ENCODE measurements at regions not wholly inside any gene's neighbourhood (a gene's known extent, or its start where the extent isn't known, plus 50 kb on each side); places are given as distances from the start of the nearest gene placed in this dataset.
"Not testable (repeated sequence)": the region's sequence is repeated elsewhere in the genome, so short reads cannot be mapped to it uniquely, and the experiment has no call there.

DNA sequence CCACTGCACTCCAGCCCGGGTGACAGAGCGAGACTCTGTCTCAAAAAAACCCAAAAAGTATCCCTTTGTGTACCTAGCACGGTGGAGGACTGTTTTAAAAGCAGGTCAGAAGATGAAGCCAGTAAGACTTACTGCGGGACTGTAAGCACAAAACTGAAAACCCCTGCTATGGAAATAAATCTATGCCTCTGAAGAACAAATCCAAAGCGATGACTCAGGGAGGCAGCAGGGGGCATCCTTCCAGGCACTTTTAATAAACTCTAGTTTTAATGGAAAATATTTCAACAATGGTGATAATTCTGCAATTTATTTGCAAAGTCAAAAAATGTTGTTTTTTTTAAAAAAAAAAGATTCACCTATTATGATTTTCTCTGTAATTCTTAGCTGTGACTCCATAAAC is 326.8 kb downstream of the BCL2L11 start:
- H3K27ac ChIP-seq, result not testable (repeated sequence)

- not testable (repeated sequence) for H3K27ac ChIP-seq
These were observed 328.1 kb downstream of the BCL2L11 start for GRCh38 chr2:111448796-111449195.

- not testable (repeated sequence) for H3K27ac ChIP-seq
These were observed 329.8 kb downstream of the BCL2L11 start for GRCh38 chr2:111450526-111450925.

DNA sequence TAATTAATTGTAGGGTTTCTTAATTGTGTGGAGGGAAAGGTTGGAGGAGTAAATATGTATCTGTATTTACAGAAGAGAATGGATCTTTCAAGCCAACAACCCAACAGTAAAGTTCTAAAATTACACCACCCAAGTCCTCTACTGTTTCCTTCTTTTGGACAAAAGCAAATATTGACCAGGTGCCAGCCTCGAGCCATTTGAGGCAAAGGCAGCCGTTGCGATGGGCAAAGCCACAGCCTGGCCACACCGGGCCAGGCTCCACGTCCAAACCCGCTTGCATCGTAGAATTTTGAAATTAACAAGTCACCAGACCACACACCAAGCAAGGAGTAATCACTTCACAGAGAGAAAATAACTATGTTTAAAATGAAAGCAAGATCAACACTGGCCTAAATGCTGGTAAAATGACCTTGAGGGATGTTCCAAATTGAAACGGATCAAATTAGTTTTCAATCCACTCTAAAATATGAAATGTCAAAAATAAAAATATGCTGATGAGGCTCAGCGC is 331.0 kb downstream of the BCL2L11 start:
- not testable (repeated sequence) for H3K27ac ChIP-seq

GRCh38 chr2:111452208-111452607 is 331.5 kb downstream of the BCL2L11 start:
- not testable (repeated sequence) for H3K27ac ChIP-seq

DNA sequence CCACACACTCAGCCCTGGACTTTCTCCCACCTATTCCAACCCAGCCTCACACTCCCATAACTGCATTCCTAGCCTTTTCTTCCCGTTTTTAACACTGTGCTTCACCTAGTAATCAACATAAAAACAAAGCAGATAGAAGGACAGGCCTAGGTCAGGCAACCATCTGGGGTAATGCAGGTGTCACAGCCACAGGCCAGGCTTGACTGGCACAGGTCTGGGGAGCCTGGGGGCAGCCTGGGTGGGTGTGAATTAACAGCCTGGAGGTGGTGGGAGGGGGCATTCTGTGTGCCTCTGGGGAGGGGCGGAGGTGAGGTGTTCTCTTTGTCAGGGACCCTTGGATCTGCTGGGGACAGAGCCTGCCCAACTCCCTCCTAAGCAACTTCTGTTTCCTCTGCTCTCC is 332.6 kb downstream of the BCL2L11 start:
- H3K27ac ChIP-seq, result not testable (repeated sequence)

DNA sequence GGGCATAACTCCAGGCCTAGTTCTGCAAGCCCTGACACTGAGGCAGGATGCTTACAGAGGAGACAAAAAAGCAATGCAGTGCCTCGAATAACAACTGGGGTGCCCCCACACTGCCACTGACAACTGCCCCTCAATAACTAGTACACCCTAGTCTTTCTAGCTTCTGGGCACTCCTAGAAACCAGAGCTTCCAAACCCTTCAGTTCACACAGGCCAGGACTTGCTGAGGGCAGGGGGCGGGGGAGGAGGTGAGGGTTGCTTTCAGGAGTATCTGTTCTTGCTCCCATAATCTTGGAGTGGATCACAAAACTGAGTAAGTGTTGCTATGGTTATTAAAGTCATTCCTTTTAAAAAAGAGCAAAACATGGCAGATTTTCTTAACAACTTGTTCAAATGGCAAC is 333.1 kb downstream of the BCL2L11 start:
- H3K27ac ChIP-seq, result not testable (repeated sequence)

- H3K27ac ChIP-seq, result not testable (repeated sequence)
These were observed 333.7 kb downstream of the BCL2L11 start for GRCh38 chr2:111454404-111454803.

DNA sequence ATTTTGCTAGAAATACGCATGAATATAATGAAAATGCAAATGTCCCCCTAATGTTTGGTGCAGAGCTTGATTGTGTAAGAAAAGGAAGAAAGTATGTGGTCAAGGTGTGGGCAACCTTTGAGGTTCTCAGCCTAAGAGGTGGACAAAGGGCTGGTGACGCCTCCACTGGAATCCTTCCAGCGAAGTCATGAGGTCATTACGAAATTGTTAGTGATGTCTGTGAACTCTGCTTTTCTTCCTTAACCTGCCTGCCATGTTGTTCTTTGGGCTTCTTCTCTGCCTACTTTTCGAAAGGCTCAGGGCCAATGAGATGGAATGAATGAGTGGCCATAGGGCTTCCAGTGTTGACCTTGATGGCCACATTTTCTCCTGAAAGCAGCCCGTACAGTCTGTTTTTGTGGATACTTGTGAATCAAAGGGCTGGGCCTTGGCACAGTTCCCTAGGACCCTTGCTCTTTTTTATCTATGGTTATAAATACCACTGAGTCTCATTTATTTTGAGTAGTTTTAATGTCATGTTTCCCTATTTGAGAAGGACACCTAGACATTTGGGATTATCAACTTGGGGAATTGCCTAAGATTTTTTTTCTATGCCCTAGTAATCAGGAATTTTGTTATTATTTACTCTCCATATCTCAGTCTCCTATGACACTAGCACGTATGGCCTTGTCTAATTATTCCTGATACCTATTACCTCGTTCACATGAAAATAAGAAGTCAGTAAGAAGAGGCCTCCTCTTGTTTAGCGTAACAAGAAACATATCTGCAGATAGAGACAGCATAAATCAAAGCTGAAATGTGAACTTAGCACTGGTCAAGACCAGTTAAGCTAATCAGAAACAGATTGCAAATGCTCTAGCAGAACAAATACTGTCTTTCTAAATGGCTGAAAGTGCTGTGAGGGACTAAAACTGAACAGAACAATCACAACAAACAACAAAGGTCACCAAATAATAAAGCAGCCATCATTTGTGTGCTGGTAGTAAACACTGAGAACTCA is 334.6 kb downstream of the BCL2L11 start:
- H3K27ac ChIP-seq, result not testable (repeated sequence)

DNA sequence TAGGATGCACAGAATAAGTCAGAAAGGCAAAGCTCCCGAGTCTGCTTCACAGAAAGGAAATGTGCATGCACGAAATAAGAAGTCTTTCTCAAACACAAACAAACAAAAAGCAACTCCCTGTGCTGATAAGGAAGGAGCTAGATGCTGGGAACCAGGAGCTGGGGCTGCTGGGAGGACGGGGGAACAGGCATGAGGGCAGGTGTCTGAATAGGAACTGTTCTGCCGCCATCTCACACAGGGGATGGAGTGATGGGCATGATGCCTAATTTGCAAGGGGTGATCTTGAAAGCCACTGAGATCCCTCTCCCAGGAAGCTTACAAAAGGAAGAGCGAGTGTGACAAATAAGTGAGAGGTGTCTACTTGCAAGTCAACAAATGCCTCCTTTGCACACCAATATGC is 336.5 kb downstream of the BCL2L11 start:
- H3K27ac ChIP-seq, result not testable (repeated sequence)

DNA sequence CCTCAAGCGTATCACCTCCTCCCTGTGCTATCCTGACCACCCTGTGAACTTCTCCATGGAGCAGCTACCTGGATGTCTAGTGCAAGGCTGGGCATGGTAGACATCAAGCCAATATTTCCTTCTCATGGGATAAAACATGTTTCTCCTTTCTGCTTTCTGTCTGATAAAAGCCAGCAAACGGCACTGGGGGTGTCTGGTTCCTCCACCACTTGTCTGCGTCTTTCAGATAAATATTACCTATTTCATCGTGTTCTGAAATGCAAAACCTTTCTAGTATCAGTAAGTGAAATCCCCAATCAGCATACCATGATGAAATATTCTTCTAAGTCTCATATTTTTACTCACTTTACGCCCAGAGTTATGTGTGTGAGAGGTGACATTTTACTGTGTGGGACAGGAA is 340.2 kb downstream of the BCL2L11 start:
- H3K27ac ChIP-seq, result not testable (repeated sequence)

DNA sequence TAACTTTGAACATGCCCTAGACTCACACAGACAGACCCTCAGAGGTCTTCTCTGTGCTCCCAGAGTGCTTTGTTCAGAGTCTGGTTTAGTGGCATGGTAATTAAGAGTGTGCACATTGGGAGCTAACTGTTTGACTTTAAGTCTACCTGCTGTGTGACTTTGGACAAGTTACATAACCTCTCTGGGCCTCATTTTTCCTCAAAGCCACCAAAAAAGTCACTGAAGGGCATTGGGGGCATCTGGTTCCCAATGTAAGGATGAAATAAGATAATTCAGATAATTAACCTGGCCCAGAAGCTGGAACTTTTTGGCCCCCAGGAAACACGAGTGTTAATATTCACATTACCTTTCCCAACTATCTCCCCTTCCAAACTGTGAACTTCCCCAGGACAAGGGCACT is 341.1 kb downstream of the BCL2L11 start:
- H3K27ac ChIP-seq, result not testable (repeated sequence)

- H3K27ac ChIP-seq, result not testable (repeated sequence)
These were observed 341.9 kb downstream of the BCL2L11 start for GRCh38 chr2:111462572-111462971.

DNA sequence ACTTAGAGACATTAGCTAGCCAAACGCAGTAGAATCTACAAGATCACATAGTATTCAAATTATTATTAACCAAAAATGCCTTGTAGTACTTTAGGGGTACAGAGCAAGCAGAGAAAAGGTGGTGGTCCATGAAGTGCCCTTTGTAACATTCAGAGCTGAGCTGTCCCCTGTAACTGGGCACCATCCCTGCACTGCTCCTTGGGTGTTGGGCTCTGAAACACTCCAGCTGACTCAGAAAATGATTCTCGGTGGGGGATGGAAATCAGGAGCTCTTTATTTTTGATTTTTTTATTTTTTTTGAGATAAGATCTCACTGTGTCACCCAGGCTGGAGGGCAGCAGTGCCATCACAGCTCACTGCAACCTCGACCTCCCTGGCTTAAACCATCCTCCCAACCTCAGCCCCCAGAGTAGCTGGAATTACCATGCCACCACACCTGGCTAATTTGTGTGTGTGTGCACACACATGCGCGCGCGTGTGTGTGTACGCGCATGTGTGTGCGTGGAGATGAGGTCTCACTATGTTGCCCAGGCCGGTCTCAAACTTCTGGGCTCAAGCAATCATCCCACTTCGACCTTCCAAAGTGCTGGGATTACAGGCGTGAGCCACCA is 342.6 kb downstream of the BCL2L11 start:
- H3K27ac ChIP-seq, result not testable (repeated sequence)

DNA sequence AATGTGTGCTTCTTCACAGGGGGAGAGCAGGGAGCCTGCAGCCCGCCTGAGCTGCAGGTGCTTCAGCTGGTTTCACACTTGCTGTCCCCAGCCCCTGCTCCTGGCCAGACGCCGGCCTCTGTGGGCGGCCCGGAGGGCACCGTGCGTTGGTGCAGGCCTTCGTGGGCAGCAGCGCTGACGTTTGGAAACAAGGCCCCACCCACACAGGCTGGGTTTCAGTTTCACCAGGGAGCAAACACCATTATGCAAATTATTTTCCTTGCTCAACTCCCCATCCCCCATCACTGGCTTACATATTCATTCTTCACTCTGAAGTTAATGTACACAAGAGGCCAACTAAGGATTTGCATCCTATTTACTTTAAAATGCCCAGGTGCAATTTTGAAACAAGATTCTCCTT is 343.2 kb downstream of the BCL2L11 start:
- H3K27ac ChIP-seq, result not testable (repeated sequence)

GRCh38 chr2:111464367-111464766 is 343.7 kb downstream of the BCL2L11 start:
- not testable (repeated sequence) for H3K27ac ChIP-seq

GRCh38 chr2:111465521-111465920 is 344.8 kb downstream of the BCL2L11 start:
- H3K27ac ChIP-seq, result not testable (repeated sequence)

DNA sequence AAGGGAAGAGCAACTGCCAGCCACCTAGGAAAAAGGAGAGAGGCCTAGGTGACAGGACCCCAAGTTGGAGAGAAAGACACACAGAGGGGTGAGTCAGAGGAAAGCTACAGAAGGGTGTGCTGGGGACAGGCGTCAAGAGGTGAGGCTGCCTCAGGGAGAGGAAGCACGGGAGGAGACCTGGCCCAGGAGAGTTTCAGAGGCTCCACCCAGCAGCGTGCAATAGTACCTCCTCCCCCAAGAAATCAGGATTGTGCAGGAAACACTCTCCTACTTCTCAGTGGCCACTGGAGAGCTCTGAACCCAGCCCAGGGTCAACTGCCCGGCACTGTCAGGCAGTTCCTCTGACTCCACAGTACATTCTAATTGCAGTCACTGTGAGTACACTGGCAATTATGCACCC is 346.0 kb downstream of the BCL2L11 start:
- H3K27ac ChIP-seq, result not testable (repeated sequence)

DNA sequence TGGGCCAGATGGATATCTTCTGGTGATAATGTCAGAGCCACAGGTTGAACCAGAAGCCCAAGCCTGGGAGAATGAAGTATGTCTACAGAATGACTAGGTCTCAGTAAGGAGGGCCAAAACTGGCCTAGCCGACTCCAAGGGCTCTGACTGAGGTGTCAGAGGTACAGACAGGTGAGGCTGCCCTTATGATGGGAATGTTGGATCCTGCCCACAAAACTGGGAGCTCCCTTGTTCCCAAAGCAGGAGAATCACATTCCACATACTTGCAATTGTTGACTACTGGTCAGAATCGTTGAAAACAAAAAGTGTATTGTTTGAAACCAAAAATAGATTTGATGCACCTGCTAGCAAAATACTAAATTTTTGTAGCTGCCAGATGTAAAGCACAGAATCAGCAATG is 350.2 kb downstream of the BCL2L11 start:
- not testable (repeated sequence) for H3K27ac ChIP-seq

DNA sequence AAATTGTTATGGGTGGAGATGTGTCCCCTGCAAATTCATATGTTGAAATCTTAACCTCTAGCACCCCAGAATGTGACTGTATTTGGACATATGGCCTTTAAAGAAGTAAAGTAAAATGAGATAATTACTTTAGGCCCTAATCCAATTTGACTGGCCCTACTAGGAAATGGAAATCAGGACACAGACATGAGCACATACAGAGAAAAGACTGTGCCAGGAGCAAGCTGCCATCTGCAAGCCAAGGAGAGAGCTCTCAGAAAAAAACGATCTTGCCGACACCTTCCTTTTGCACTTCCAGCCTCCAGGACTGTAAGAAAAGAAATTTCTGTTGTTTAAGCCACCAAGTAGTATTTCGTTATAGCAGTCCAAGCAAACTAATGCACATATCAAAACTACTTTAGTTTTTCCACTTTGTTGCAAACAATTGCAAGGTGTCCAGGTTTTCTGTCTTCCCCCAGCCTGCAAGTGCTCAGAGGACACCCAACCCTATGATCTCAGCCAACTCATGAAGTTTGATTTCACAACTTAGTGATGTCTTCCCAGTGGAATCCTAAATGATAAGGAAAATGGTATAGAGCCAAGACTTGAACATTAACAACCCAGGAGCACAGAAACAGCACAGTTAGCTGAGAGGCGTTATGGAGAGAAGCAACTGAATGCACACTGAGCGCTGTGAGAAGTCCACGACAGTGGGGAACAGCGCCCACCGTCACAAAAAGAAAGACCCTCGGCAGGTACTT is 351.2 kb downstream of the BCL2L11 start:
- not testable (repeated sequence) for H3K27ac ChIP-seq

DNA sequence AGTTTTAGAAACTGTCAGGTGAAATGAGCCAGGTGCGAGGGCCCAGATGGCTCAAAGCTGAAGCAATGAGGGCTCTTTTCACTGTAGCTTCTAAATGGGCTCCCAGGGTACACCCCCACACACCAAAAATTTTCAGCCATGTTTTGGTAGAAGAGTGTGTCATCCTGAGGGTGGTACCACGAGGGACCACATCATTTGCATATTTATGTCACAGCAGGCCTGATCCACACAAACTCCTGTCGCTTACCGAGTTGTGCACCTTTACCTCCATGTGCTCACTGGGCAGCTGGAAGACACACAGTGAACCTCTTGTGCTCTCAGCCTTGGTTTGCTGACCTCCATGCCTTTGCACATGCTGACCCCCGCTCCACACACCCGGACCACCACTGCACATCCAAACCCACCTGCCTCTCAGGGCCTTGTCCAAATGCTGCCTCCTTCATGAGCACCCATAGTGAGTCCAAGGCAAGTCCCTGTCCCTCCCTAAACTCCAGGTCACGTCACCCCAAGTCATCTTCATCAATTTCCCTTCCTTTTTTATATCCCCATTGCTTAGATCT is 352.2 kb downstream of the BCL2L11 start:
- H3K27ac ChIP-seq, result not testable (repeated sequence)
